ENCODE measurements at regions not wholly inside any gene's neighbourhood (a gene's known extent, or its start where the extent isn't known, plus 50 kb on each side); places are given as distances from the start of the nearest gene placed in this dataset.

GRCh38 chr16:17770104-17770503, 299.3 kb upstream of the XYLT1 start:
- DNase-seq: no peak
- H3K4me1 ChIP-seq: no peaks in the 10 kb centered on the region
- H3K36me3 ChIP-seq: no peaks in the 10 kb centered on the region
- no peaks in the 10 kb centered on the region; the same call in 1 of the 2 replicates for H3K9me3 ChIP-seq
- no peaks in the 10 kb centered on the region for H3K27me3 ChIP-seq
- TF ChIP-seq, protein P1, sequence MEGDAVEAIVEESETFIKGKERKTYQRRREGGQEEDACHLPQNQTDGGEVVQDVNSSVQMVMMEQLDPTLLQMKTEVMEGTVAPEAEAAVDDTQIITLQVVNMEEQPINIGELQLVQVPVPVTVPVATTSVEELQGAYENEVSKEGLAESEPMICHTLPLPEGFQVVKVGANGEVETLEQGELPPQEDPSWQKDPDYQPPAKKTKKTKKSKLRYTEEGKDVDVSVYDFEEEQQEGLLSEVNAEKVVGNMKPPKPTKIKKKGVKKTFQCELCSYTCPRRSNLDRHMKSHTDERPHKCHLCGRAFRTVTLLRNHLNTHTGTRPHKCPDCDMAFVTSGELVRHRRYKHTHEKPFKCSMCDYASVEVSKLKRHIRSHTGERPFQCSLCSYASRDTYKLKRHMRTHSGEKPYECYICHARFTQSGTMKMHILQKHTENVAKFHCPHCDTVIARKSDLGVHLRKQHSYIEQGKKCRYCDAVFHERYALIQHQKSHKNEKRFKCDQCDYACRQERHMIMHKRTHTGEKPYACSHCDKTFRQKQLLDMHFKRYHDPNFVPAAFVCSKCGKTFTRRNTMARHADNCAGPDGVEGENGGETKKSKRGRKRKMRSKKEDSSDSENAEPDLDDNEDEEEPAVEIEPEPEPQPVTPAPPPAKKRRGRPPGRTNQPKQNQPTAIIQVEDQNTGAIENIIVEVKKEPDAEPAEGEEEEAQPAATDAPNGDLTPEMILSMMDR (IDR thresholded peaks at IDR 0.05; ENCODE audit: low read depth, low read length): 0 out of 2 replicates have a peak, but pooled peaks have one; percentile 13
- H3K4me3 ChIP-seq (ENCODE audit: low read depth, low read length): no peak overlapping the region

GRCh38 chr16:17769065-17769464, 298.3 kb upstream of the XYLT1 start:
- H3K4me3 ChIP-seq (ENCODE audit: low read depth, low read length): no peak overlapping the region
- H3K9me3 ChIP-seq: no peaks in the 10 kb centered on the region; the same call in 1 of the 2 replicates
- TF ChIP-seq, protein P1 (IDR thresholded peaks at IDR 0.05; ENCODE audit: low read depth, low read length): no peak
- DNase-seq: no peak
- H3K27me3 ChIP-seq: no peaks in the 10 kb centered on the region
- no peaks in the 10 kb centered on the region for H3K36me3 ChIP-seq
- no peaks in the 10 kb centered on the region for H3K4me1 ChIP-seq

- no peak overlapping the region for H3K4me3 ChIP-seq (ENCODE audit: low read depth, low read length)
- DNase-seq: no peak
- H3K4me1 ChIP-seq: no peaks in the 10 kb centered on the region
- H3K9me3 ChIP-seq: no peaks in the 10 kb centered on the region; the same call in 1 of the 2 replicates
- no peaks in the 10 kb centered on the region for H3K27me3 ChIP-seq
- TF ChIP-seq, protein P1 (IDR thresholded peaks at IDR 0.05; ENCODE audit: low read depth, low read length): no peak
- H3K36me3 ChIP-seq: no peaks in the 10 kb centered on the region
Observed at GRCh38 chr16:17768257-17768656, 297.5 kb upstream of the XYLT1 start.

DNA sequence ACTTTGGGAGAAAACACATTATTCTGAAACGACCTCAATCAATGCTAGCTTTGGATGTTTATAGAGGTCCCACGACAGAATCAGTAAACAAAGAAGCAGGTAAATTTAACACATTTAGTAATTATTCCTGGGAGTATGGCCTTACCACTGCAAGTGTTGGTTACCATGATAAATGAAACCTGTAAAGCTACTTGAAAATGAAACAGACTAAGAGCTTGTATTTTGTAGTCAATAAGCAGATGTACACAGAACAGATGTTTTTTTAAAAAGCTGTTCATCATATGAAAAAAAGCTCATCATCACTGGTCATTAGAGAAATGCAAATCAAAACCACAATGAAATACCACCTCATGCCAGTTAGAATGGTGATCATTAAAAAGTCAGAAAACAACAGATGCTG, 295.3 kb upstream of the XYLT1 start:
- Histone ChIP-seq H3K4me3 (ENCODE audit: low read depth, low read length) (no peak overlapping the region), H3K36me3 (no peaks in the 10 kb centered on the region), H3K27me3 (no peaks in the 10 kb centered on the region), H3K9me3 (no peaks in the 10 kb centered on the region), H3K4me1 (no peaks in the 10 kb centered on the region)
- no peak for DNase-seq
- TF ChIP-seq, protein P1 (IDR thresholded peaks at IDR 0.05; ENCODE audit: low read depth, low read length): no peak

GRCh38 chr16:17759451-17760390, 289.0 kb upstream of the XYLT1 start:
- no peaks in the 10 kb centered on the region for H3K36me3 ChIP-seq
- TF ChIP-seq, protein P1 (IDR thresholded peaks at IDR 0.05; ENCODE audit: low read depth, low read length): no peak
- no peak overlapping the region for H3K4me3 ChIP-seq (ENCODE audit: low read depth, low read length)
- H3K27me3 ChIP-seq: no peaks in the 10 kb centered on the region
- no peak for DNase-seq
- H3K4me1 ChIP-seq: no peaks in the 10 kb centered on the region
- no peaks in the 10 kb centered on the region for H3K9me3 ChIP-seq

DNA sequence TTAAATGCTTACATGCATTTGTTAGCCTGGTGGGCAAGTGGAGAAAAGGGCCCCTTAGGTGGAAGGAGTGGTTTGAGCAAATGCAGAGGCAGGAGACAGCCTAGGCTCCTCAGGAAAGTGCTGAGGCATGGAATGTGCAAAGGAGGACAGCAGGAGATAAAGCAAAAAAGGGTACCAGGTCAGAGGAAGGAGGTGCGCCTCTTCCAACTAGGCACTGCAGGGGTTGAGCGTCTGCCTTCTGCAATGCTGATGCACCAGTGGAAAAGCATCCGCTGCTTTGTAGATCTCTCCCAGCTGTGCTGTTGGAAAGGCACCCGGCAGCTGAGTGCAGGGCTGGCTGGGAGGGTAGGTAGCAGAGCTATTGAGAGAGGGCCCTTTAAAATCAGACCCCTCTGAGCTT, 287.0 kb upstream of the XYLT1 start:
- Histone ChIP-seq H3K36me3 (no peaks in the 10 kb centered on the region), H3K4me1 (no peaks in the 10 kb centered on the region), H3K27me3 (no peaks in the 10 kb centered on the region), H3K9me3 (no peaks in the 10 kb centered on the region), H3K4me3 (ENCODE audit: low read depth, low read length) (no peak overlapping the region)
- no peak for DNase-seq
- TF ChIP-seq, protein P1 (IDR thresholded peaks at IDR 0.05; ENCODE audit: low read depth, low read length): no peak
